D721Med (cell line): ENCODE measurements at regions not wholly inside any gene's neighbourhood (a gene's known extent, or its start where the extent isn't known, plus 50 kb on each side); places are given as distances from the start of the nearest gene placed in this dataset.
"Not testable (repeated sequence)": the region's sequence is repeated elsewhere in the genome, so short reads cannot be mapped to it uniquely, and the experiment has no call there.

ENCODE experiments used
- DNase-seq: peaks from one replicate; pipeline ENCODE4 v3.0.0; 2011; ENCODE audit warnings: low spot score; ENCODE audit not compliant: insufficient read length
- FAIRE-seq: peaks from 2 replicates; lab custom pipeline; 2011; peaks lifted over from hg19 to GRCh38; lab: Jason Lieb, UNC
- CTCF ChIP-seq: IDR thresholded peaks from 2 replicates; pipeline ENCODE4 v1.5.1; 2012; ENCODE audit warnings: mild to moderate bottlenecking, control low read depth; ENCODE audit not compliant: insufficient read depth; ENCODE audit errors: missing control alignments

GRCh38 chr15:30827625-30828303, 76.0 kb upstream of the FAN1 start:
- FAIRE-seq, result no peak
- no peak for TF ChIP-seq CTCF
- DNase-seq, result no peak

- not testable (repeated sequence) for DNase-seq, FAIRE-seq
Measured at GRCh38 chr15:30828304-30828639, 75.4 kb upstream of the FAN1 start.

GRCh38 chr15:30830961-30831360, 72.8 kb upstream of the FAN1 start:
- DNase-seq, result no peak
- no peak for FAIRE-seq
- TF ChIP-seq CTCF, result no peak

- DNase-seq, FAIRE-seq: not testable (repeated sequence)
Measured at GRCh38 chr15:30833379-30833778, 70.3 kb upstream of the FAN1 start.

- not testable (repeated sequence) for FAIRE-seq, DNase-seq
Measured at GRCh38 chr15:30841639-30842038, 62.1 kb upstream of the FAN1 start.

- not testable (repeated sequence) for FAIRE-seq, DNase-seq
Measured at GRCh38 chr15:30842798-30843472, 60.8 kb upstream of the FAN1 start.

GRCh38 chr15:30845536-30845935, 58.2 kb upstream of the FAN1 start:
- FAIRE-seq, DNase-seq: not testable (repeated sequence)
